NOMO-1 treated with DMSO at 0.1 percent for 48 hours (cell line): ENCODE measurements at regions not wholly inside any gene's neighbourhood (a gene's known extent, or its start where the extent isn't known, plus 50 kb on each side); places are given as distances from the start of the nearest gene placed in this dataset.
"Not testable (repeated sequence)": the region's sequence is repeated elsewhere in the genome, so short reads cannot be mapped to it uniquely, and the experiment has no call there.

ENCODE experiments used
- DNase-seq: peaks from one replicate; lab custom pipeline; 2025; ENCODE audit not compliant: unreplicated experiment; lab: John Stamatoyannopoulos, UW

- DNase-seq = no peak
Measured at GRCh38 chr14:104249706-104250105, 111.3 kb downstream of the KIF26A start.

GRCh38 chr14:104250175-104250574, 111.8 kb downstream of the KIF26A start:
- DNase-seq = no peak

- DNase-seq = no peak
Measured at GRCh38 chr14:104252256-104253215, 114.1 kb downstream of the KIF26A start.

GRCh38 chr14:104253223-104253822, 114.9 kb downstream of the KIF26A start:
- DNase-seq = no peak

- no peak for DNase-seq
Measured at GRCh38 chr14:104253901-104254353, 115.5 kb downstream of the KIF26A start.

GRCh38 chr14:104254735-104255400, 116.5 kb downstream of the KIF26A start:
- no peak for DNase-seq

GRCh38 chr14:104256025-104256424, 117.6 kb downstream of the KIF26A start:
- DNase-seq = no peak

GRCh38 chr14:104262515-104263514, 124.4 kb downstream of the KIF26A start:
- DNase-seq = no peak

GRCh38 chr14:104263675-104264358, 125.4 kb downstream of the KIF26A start:
- no peak for DNase-seq

GRCh38 chr14:104264495-104265265, 126.3 kb downstream of the KIF26A start:
- DNase-seq = no peak

GRCh38 chr14:104265918-104266630, 127.7 kb downstream of the KIF26A start:
- no peak for DNase-seq

GRCh38 chr14:104266631-104267575, 128.5 kb downstream of the KIF26A start:
- no peak for DNase-seq

- DNase-seq = no peak
Measured at GRCh38 chr14:104267895-104268294, 129.5 kb downstream of the KIF26A start.

- no peak for DNase-seq
Measured at GRCh38 chr14:104268295-104268694, 129.9 kb downstream of the KIF26A start.

- DNase-seq = no peak
Measured at GRCh38 chr14:104268725-104269436, 130.5 kb downstream of the KIF26A start.

- not testable (repeated sequence) for DNase-seq
Measured at GRCh38 chr14:104269511-104270241, 131.3 kb downstream of the KIF26A start.
